Endothelial cell of umbilical vein (primary cell): ENCODE measurements at regions not wholly inside any gene's neighbourhood (a gene's known extent, or its start where the extent isn't known, plus 50 kb on each side); places are given as distances from the start of the nearest gene placed in this dataset.

Experiments
- EZH2 ChIP-seq: IDR thresholded peaks from 2 replicates; pipeline ENCODE4 v1.6.1; 2012; ENCODE audit warnings: borderline replicate concordance, low read depth, mild to moderate bottlenecking, moderate library complexity, low read length, inconsistent platforms; ENCODE audit not compliant: severe bottlenecking
- JUN ChIP-seq: IDR thresholded peaks from 2 replicates; pipeline ENCODE4 v1.6.1; 2011; ENCODE audit warnings: borderline replicate concordance, low read depth; ENCODE audit not compliant: insufficient read length, insufficient read depth
- MYC ChIP-seq: IDR thresholded peaks from one replicate; pipeline ENCODE4 v1.6.1; 2011; ENCODE audit warnings: mild to moderate bottlenecking, low read depth, low read length
- POLR2AphosphoS5 ChIP-seq: IDR thresholded peaks from 2 replicates; pipeline ENCODE4 v1.6.1; 2012; ENCODE audit warnings: low read depth, mild to moderate bottlenecking, control low read depth, low read length, moderate library complexity; ENCODE audit not compliant: insufficient read depth
- TF ChIP-seq, protein P1 (sequence below), 2 donors: IDR thresholded peaks; 1 replicate in 1 of 2; 2 replicates in 1 of 2; pipeline ENCODE4 v1.5.1; 2011; ENCODE audit warnings: low read length in 2 of 2, mild to moderate bottlenecking in 2 of 2, moderate library complexity in 2 of 2, control low read depth in 1 of 2, inconsistent platforms in 1 of 2, low read depth in 1 of 2; ENCODE audit not compliant: insufficient read depth in 1 of 2; ENCODE audit errors: extremely low read depth in 1 of 2

DNA sequence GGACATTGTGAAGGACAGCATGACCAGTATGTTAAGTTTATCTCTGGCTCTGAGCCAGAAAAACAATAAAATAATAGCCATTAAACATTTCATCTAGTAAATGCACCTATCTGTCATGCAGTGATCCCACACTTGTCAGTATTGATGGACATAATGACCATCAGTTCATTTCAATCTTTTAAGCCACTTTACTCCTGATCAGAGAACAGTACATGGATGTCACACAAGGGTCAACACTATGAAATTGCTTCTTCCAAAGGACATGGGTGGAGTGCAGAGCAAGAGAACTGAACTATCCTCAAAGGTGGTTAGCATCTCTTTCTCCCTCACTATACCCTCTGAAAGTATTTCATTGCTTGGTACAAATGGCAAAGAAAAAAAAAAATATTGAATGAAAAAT is 816.0 kb upstream of the GYPC start:
- TF ChIP-seq, protein P1, sequence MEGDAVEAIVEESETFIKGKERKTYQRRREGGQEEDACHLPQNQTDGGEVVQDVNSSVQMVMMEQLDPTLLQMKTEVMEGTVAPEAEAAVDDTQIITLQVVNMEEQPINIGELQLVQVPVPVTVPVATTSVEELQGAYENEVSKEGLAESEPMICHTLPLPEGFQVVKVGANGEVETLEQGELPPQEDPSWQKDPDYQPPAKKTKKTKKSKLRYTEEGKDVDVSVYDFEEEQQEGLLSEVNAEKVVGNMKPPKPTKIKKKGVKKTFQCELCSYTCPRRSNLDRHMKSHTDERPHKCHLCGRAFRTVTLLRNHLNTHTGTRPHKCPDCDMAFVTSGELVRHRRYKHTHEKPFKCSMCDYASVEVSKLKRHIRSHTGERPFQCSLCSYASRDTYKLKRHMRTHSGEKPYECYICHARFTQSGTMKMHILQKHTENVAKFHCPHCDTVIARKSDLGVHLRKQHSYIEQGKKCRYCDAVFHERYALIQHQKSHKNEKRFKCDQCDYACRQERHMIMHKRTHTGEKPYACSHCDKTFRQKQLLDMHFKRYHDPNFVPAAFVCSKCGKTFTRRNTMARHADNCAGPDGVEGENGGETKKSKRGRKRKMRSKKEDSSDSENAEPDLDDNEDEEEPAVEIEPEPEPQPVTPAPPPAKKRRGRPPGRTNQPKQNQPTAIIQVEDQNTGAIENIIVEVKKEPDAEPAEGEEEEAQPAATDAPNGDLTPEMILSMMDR (IDR thresholded peaks at IDR 0.05; ENCODE audit: extremely low read depth in 1 of 2, insufficient read depth in 1 of 2, low read depth in 1 of 2, low read length in 2 of 2), result no peak
- TF ChIP-seq JUN (no peak), POLR2AphosphoS5 (no peak), EZH2 (no peak), MYC (no peak)
